ENCODE measurements at regions not wholly inside any gene's neighbourhood (a gene's known extent, or its start where the extent isn't known, plus 50 kb on each side); places are given as distances from the start of the nearest gene placed in this dataset.

DNA sequence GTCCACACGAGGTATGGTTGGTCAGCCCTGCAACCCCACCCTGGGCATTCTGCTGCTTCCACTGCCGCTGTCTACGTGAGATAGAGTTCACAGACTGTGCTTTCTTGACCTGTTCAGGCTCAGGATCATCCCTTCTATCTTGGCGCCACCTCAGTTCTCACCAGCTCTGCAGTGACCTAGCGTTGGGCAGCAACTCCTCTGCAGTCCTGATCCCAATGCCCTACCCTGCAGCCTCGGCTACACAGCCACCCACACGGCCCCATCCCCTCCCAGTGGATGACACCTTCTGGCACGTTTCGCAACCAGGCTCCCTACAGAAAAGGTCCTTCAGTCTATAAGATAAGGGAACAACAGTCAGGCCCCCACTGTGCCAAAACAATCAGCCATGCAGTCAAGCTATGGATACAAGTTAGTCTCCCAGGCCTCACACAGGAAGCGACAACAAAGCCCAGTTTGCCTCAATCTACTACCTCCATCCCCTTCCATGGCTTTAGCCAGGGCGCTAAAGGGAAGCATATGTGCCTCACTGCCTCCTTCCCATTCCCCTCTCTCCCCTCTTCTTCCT is 317.9 kb upstream of the PKDCC start:
- H3K27me3 ChIP-seq, result peaks cover 3% of the 10 kb centered on the region
- H3K4me1 ChIP-seq (ENCODE audit: control insufficient read depth in 1 of 2, insufficient read depth in 1 of 2, low read depth in 1 of 2, low read length in 1 of 2), result no peaks in the 10 kb centered on the region
- H3K27ac ChIP-seq, result no peak overlapping the region
- H3K4me3 ChIP-seq (ENCODE audit: low read depth in 1 of 2, low read length in 1 of 2), result no peak overlapping the region
- H3K36me3 ChIP-seq, result no peaks in the 10 kb centered on the region
- no peak for TF ChIP-seq CTCF (IDR thresholded peaks at IDR 0.05)
- H3K9me3 ChIP-seq, result no peaks in the 10 kb centered on the region

DNA sequence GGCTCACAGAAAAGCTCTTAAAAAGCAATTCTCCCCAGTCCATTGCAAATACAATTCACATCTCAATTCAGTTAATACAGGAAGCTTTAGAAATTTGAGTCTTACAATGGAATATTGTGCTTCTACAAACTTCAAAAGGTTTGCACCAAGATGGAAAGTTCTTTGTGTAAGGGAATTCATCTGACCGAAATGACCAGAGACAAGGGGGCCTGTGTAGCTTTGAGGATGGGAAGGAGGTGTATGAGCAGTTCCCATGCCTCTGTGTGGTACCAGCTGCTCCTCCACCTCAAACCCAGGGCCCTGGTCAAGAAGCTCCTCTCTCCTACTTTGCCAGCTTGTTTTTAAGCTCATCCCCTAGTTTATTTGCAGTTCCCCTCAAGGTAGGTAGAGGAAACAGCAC is 312.8 kb upstream of the PKDCC start:
- no peaks in the 10 kb centered on the region for H3K9me3 ChIP-seq
- no peak overlapping the region for H3K27ac ChIP-seq
- peaks cover 13% of the 10 kb centered on the region for H3K27me3 ChIP-seq
- H3K36me3 ChIP-seq, result no peaks in the 10 kb centered on the region
- no peaks in the 10 kb centered on the region for H3K4me1 ChIP-seq (ENCODE audit: control insufficient read depth in 1 of 2, insufficient read depth in 1 of 2, low read depth in 1 of 2, low read length in 1 of 2)
- TF ChIP-seq CTCF (IDR thresholded peaks at IDR 0.05), result no peak
- no peak overlapping the region for H3K4me3 ChIP-seq (ENCODE audit: low read depth in 1 of 2, low read length in 1 of 2)

DNA sequence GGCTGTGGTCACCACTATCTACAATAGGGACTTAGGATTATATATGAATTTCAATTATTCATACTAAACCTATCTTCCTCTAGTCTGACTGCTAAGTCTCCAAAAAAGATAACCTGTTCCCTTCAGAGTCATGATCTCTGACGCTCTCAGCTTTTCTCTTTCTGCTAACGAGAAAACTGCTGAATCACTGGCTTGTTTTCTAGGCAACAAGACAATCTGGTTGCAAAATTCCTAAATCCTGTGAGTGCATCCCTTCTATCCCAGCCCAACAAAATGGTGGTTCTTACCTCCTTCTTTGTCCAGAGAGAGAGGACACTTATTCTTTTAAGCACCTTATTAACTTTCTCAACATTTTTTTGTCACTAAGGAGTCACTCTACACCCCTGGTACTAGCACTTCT is 312.3 kb upstream of the PKDCC start:
- Histone ChIP-seq H3K36me3 (no peaks in the 10 kb centered on the region), H3K27ac (no peak overlapping the region), H3K27me3 (peaks cover 13% of the 10 kb centered on the region), H3K9me3 (no peaks in the 10 kb centered on the region), H3K4me3 (ENCODE audit: low read depth in 1 of 2, low read length in 1 of 2) (no peak overlapping the region), H3K4me1 (ENCODE audit: control insufficient read depth in 1 of 2, insufficient read depth in 1 of 2, low read depth in 1 of 2, low read length in 1 of 2) (no peaks in the 10 kb centered on the region)
- TF ChIP-seq CTCF (IDR thresholded peaks at IDR 0.05), result no peak

GRCh38 chr2:41736105-41736567 is 311.7 kb upstream of the PKDCC start:
- H3K27me3 ChIP-seq, result peaks cover 13% of the 10 kb centered on the region
- no peak for TF ChIP-seq CTCF (IDR thresholded peaks at IDR 0.05)
- H3K36me3 ChIP-seq, result no peaks in the 10 kb centered on the region
- no peak overlapping the region for H3K27ac ChIP-seq
- no peaks in the 10 kb centered on the region for H3K9me3 ChIP-seq
- no peak overlapping the region for H3K4me3 ChIP-seq (ENCODE audit: low read depth in 1 of 2, low read length in 1 of 2)
- no peaks in the 10 kb centered on the region for H3K4me1 ChIP-seq (ENCODE audit: control insufficient read depth in 1 of 2, insufficient read depth in 1 of 2, low read depth in 1 of 2, low read length in 1 of 2)

- Histone ChIP-seq H3K9me3 (no peaks in the 10 kb centered on the region), H3K36me3 (no peaks in the 10 kb centered on the region), H3K27me3 (peaks cover 13% of the 10 kb centered on the region), H3K27ac (no peak overlapping the region), H3K4me1 (ENCODE audit: control insufficient read depth in 1 of 2, insufficient read depth in 1 of 2, low read depth in 1 of 2, low read length in 1 of 2) (no peaks in the 10 kb centered on the region), H3K4me3 (ENCODE audit: low read depth in 1 of 2, low read length in 1 of 2) (no peak overlapping the region)
- no peak for TF ChIP-seq CTCF (IDR thresholded peaks at IDR 0.05)
These were observed 311.2 kb upstream of the PKDCC start for GRCh38 chr2:41736586-41736985.

- Histone ChIP-seq H3K27ac (no peak overlapping the region), H3K36me3 (no peaks in the 10 kb centered on the region), H3K4me1 (ENCODE audit: control insufficient read depth in 1 of 2, insufficient read depth in 1 of 2, low read depth in 1 of 2, low read length in 1 of 2) (peaks cover 2 to 3% of the 10 kb centered on the region in 2 experiments), H3K27me3 (peaks cover 13% of the 10 kb centered on the region), H3K4me3 (ENCODE audit: low read depth in 1 of 2, low read length in 1 of 2) (no peak overlapping the region), H3K9me3 (no peaks in the 10 kb centered on the region)
- TF ChIP-seq CTCF (IDR thresholded peaks at IDR 0.05), result no peak
These were observed 309.9 kb upstream of the PKDCC start for GRCh38 chr2:41737888-41738287.
